Osteocyte (in vitro differentiated cells): ENCODE measurements at regions not wholly inside any gene's neighbourhood (a gene's known extent, or its start where the extent isn't known, plus 50 kb on each side); places are given as distances from the start of the nearest gene placed in this dataset.

Source experiments
- DNase-seq: peaks from one replicate; pipeline ENCODE4 v3.0.0; 2021; ENCODE audit warnings: mixed read lengths; ENCODE audit not compliant: unreplicated experiment; ENCODE audit errors: extremely low spot score
- H3K27ac Mint-ChIP-seq: one replicate; pipeline ENCODE4 v1.8.0; 2021; ENCODE audit warnings: mild to moderate bottlenecking, mixed read lengths; ENCODE audit not compliant: unreplicated experiment
- H3K27me3 Mint-ChIP-seq: one replicate; pipeline ENCODE4 v1.8.0; 2021; ENCODE audit warnings: mixed read lengths; ENCODE audit not compliant: unreplicated experiment
- H3K36me3 Mint-ChIP-seq: one replicate; pipeline ENCODE4 v1.8.0; 2021; ENCODE audit warnings: mixed read lengths; ENCODE audit not compliant: unreplicated experiment
- H3K4me1 Mint-ChIP-seq: one replicate; pipeline ENCODE4 v1.8.0; 2021; ENCODE audit warnings: mixed read lengths; ENCODE audit not compliant: unreplicated experiment
- H3K4me3 Mint-ChIP-seq: one replicate; pipeline ENCODE4 v1.8.0; 2021; ENCODE audit warnings: mild to moderate bottlenecking, moderate library complexity, mixed read lengths; ENCODE audit not compliant: unreplicated experiment
- H3K9me3 Mint-ChIP-seq: one replicate; pipeline ENCODE4 v1.8.0; 2021; ENCODE audit warnings: mixed read lengths; ENCODE audit not compliant: unreplicated experiment
- TF ChIP-seq, protein P1 (sequence below): fragments of 200-600 bp; sonication (generic); IDR thresholded peaks from 2 replicates; pipeline ENCODE4 v1.5.0; 2021; ENCODE audit warnings: antibody characterized with exemption, mild to moderate bottlenecking, moderate library complexity

- H3K36me3 Mint-ChIP-seq: no peaks in the 10 kb centered on the region
- no peak overlapping the region for H3K27ac Mint-ChIP-seq
- H3K27me3 Mint-ChIP-seq: no peaks in the 10 kb centered on the region
- no peak for DNase-seq
- no peaks in the 10 kb centered on the region for H3K4me1 Mint-ChIP-seq
- TF ChIP-seq, protein P1, sequence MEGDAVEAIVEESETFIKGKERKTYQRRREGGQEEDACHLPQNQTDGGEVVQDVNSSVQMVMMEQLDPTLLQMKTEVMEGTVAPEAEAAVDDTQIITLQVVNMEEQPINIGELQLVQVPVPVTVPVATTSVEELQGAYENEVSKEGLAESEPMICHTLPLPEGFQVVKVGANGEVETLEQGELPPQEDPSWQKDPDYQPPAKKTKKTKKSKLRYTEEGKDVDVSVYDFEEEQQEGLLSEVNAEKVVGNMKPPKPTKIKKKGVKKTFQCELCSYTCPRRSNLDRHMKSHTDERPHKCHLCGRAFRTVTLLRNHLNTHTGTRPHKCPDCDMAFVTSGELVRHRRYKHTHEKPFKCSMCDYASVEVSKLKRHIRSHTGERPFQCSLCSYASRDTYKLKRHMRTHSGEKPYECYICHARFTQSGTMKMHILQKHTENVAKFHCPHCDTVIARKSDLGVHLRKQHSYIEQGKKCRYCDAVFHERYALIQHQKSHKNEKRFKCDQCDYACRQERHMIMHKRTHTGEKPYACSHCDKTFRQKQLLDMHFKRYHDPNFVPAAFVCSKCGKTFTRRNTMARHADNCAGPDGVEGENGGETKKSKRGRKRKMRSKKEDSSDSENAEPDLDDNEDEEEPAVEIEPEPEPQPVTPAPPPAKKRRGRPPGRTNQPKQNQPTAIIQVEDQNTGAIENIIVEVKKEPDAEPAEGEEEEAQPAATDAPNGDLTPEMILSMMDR: no peak
- no peak overlapping the region for H3K4me3 Mint-ChIP-seq
- peaks cover 13% of the 10 kb centered on the region for H3K9me3 Mint-ChIP-seq
Measured at GRCh38 chr16:10332241-10332640, 53.6 kb upstream of the ATF7IP2 start.

DNA sequence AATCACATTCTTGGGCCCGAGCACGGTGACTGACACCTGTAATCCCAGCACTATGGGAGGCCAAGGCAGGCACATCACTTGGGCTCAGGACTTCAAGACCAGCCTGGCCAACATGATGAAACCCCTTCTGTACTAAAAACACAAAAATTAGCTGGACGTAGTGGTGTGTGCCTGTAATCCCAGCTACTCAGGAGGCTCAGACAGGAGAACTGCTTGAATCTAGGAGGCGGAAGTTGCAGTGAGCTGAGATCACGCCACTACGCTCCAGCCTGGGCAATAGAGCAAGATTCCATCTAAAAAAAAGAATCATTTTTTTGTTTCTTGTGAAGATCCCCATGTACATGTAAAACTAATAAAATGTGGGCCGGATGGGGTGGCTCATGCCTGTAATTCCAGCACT is 53.1 kb upstream of the ATF7IP2 start:
- DNase-seq: no peak
- no peaks in the 10 kb centered on the region for H3K27me3 Mint-ChIP-seq
- TF ChIP-seq, protein P1: no peak

DNA sequence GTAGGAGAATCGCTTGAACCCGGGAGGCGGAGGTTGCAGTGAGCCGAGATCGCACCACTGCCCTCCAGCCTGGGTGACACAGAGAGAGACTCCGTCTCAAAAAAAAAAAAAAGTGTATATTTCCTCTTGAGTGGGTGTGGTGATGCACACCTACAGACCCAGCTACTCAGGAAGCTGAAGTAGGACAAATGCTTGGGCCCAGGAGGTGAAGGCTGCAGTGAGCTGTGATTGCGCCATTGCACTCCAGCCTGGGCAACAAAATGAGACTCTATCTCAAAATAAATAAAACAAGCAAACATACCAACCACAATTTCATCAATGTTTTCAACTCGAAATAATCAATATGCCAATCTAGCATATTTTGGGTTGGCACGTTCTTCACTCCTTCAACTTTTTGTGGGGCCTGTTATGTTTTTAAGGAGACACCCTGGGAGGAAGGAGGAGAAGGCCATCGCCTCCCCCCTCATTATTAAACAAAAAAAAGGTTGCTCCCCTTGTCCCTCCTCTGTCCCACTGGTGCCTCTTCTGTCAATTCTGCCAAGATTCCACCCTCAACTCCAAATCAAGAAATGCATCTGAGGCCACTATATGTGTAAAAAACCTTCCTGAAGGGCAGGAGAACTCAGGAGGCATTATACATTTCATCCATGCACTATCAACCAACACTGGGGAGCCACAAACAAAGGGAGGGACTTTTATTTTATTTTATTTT is 52.4 kb upstream of the ATF7IP2 start:
- TF ChIP-seq, protein P1: no peak
- Mint-ChIP-seq H3K4me3 (no peak overlapping the region), H3K9me3 (peaks cover 13% of the 10 kb centered on the region), H3K4me1 (no peaks in the 10 kb centered on the region), H3K36me3 (no peaks in the 10 kb centered on the region), H3K27me3 (no peaks in the 10 kb centered on the region), H3K27ac (no peak overlapping the region)
- no peak for DNase-seq

More for the DNA sequence above, 53.1 kb upstream of the ATF7IP2 start:
- Mint-ChIP-seq H3K4me1 (no peaks in the 10 kb centered on the region), H3K4me3 (no peak overlapping the region), H3K36me3 (no peaks in the 10 kb centered on the region), H3K9me3 (peaks cover 13% of the 10 kb centered on the region), H3K27ac (no peak overlapping the region)

GRCh38 chr16:10335681-10336080 is 50.2 kb upstream of the ATF7IP2 start:
- H3K27ac Mint-ChIP-seq: no peak overlapping the region
- H3K36me3 Mint-ChIP-seq: no peaks in the 10 kb centered on the region
- peaks cover 24% of the 10 kb centered on the region for H3K9me3 Mint-ChIP-seq
- no peaks in the 10 kb centered on the region for H3K27me3 Mint-ChIP-seq
- no peaks in the 10 kb centered on the region for H3K4me1 Mint-ChIP-seq
- TF ChIP-seq, protein P1: no peak
- H3K4me3 Mint-ChIP-seq: no peak overlapping the region
- no peak for DNase-seq
